Mucosa of descending colon (tissue), 3 donors: ENCODE measurements at regions not wholly inside any gene's neighbourhood (a gene's known extent, or its start where the extent isn't known, plus 50 kb on each side); places are given as distances from the start of the nearest gene placed in this dataset.

Experiments used
- ATAC-seq: fragments of 200-7000 bp; cut with Tn5 transposase; one replicate; pipeline ENCODE4 v1.9.1; 2020; ENCODE audit warnings: mild to moderate bottlenecking, moderate library complexity
- DNase-seq, 3 donors: peaks; one replicate each; pipeline ENCODE4 v3.0.0-alpha.2; 2020
- H3K36me3 ChIP-seq: fragments of 200-600 bp; one replicate; pipeline ENCODE4 v1.8.0; 2021; ENCODE audit warnings: low read depth, mild to moderate bottlenecking
- H3K4me1 ChIP-seq: fragments of 200-600 bp; one replicate; pipeline ENCODE4 v1.8.0; 2021; ENCODE audit warnings: low read depth, mild to moderate bottlenecking
- H3K4me3 ChIP-seq: fragments of 200-600 bp; one replicate; pipeline ENCODE4 v1.8.0; 2021; ENCODE audit warnings: mild to moderate bottlenecking
- H3K9me3 ChIP-seq: fragments of 200-600 bp; one replicate; pipeline ENCODE4 v1.8.0; 2021; ENCODE audit warnings: mild to moderate bottlenecking
- CTCF ChIP-seq: fragments of 200-600 bp; IDR thresholded peaks from one replicate; pipeline ENCODE4 v1.8.0; 2022; ENCODE audit warnings: antibody characterized with exemption, mild to moderate bottlenecking
- intact Hi-C, 2 donors: fragments of 100-400 bp; cut with DNase I in 1 of 2; cut with micrococcal nuclease in 1 of 2; formaldehyde crosslinking; loops; one replicate each; pipeline versions ENCODE4 v1.11.0 to v1.11.1; 2022; cut with DNase I, micrococcal nuclease
- donor health status: DM: no; HTN: no; CAD: no; lungs with moderate emphysema.
- donor health status: DM: no; HTN: no; CAD: no.
- donor health status: DM: no; HTN: yes; CAD: no.

DNA sequence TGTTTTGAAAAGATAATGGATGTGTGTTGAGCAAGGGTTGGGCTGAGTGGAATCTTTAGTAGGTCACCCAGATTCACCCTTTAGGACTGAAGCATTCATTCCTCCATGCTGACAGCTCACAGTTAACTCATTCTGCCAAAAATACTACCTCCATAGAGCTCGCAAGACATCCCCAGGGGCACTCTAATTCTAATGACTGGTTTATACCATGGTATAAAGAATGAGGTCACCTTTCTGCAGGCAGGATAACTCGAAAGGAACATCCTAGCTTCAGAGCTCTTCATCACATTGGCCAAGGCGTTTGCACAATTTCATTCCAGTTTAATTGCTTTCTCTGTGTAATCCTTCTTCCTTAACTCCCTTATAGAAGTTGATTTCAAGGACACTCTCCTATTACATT lies 1257.2 kb upstream of the EYS start:
- no peak for DNase-seq
- H3K4me3 ChIP-seq = no peak overlapping the region
- no peaks in the 10 kb centered on the region for H3K36me3 ChIP-seq
- peaks cover 11% of the 10 kb centered on the region for H3K9me3 ChIP-seq
- H3K4me1 ChIP-seq = no peaks in the 10 kb centered on the region
- intact Hi-C loops = no loop called here
- ATAC-seq = no peak
- no peak for TF ChIP-seq CTCF

DNA sequence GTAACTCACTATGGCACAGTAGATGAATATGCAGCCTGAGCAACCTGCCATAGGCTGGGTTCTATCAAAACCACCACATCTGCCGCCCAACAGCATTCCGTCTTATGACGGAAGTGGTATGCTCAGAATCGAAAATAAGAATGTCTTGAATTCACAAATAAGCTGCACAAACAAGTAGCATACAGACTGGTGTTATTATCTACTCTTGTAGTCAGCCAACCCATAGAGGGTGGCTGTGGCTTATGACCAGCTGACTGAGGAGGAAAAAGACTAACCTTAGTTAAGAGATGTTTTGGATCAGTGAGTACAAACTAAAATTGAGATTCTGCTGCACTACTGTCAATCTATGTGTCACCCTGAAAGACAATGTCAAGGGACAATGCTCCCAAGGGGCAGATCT lies 1255.1 kb upstream of the EYS start:
- no peak for TF ChIP-seq CTCF
- Histone ChIP-seq H3K4me1 (no peaks in the 10 kb centered on the region), H3K9me3 (peaks cover 10% of the 10 kb centered on the region), H3K4me3 (no peak overlapping the region), H3K36me3 (no peaks in the 10 kb centered on the region)
- intact Hi-C loops = no loop called here
- ATAC-seq = no peak
- no peak for DNase-seq

GRCh38 chr6:66961191-66961590 lies 1254.2 kb upstream of the EYS start:
- no peak for DNase-seq
- intact Hi-C loops = no loop called here

DNA sequence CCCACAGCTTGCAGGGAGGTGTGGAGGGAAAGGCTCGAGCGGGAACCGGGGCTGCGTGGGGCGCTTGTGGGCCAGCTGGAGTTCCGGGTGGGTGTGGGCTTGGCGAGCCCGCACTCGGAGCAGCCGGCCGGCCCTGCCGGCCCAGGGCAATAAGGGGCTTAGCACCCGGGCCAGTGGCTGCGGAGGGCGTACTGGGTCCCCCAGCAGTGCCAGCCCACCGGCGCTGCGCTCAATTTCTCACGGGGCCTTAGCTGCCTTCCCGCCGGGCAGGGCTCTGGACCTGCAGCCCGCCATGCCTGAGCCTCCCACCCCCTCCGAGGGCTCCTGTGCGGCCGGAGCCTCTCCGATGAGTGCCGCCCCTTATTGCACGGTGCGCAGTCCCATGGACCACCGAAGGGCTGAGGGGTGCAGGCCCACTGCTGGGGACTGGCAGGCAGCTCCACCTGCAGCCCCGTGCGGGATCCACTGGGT lies 1242.2 kb upstream of the EYS start:
- H3K9me3 ChIP-seq = peaks cover 12% of the 10 kb centered on the region
- DNase-seq (no peak), ATAC-seq (no peak)
- no peaks in the 10 kb centered on the region for H3K36me3 ChIP-seq
- no peak for TF ChIP-seq CTCF
- intact Hi-C loops = no loop called here
- no peak overlapping the region for H3K4me3 ChIP-seq
- H3K4me1 ChIP-seq = no peaks in the 10 kb centered on the region

More at GRCh38 chr6:66961191-66961590, 1254.2 kb upstream of the EYS start:
- TF ChIP-seq CTCF = no peak
- no peaks in the 10 kb centered on the region for H3K4me1 ChIP-seq
- H3K4me3 ChIP-seq = no peak overlapping the region
- H3K9me3 ChIP-seq = peaks cover 10% of the 10 kb centered on the region
- ATAC-seq = no peak
- H3K36me3 ChIP-seq = no peaks in the 10 kb centered on the region

DNA sequence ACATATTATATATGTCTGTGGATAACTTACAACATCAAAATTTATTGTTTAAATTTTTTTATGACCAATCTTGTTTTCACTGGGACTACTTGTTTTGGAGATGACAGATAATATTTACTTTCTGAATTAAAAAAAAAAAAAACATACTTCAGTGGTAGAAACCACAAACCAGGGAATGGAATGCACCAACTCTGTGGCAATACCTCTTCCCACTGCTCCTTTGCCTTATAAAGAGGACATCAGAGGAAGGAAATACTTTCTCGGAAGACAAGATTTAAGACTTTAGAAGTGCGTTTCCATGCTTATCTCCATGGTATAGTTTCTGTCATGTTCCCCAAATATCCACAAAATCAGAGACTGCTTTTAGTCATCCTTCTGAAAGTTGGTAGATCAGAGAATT lies 1241.1 kb upstream of the EYS start:
- Histone ChIP-seq H3K4me1 (no peaks in the 10 kb centered on the region), H3K36me3 (no peaks in the 10 kb centered on the region), H3K9me3 (peaks cover 12% of the 10 kb centered on the region), H3K4me3 (no peak overlapping the region)
- intact Hi-C loops = no loop called here
- ATAC-seq (no peak), DNase-seq (no peak)
- TF ChIP-seq CTCF = no peak

DNA sequence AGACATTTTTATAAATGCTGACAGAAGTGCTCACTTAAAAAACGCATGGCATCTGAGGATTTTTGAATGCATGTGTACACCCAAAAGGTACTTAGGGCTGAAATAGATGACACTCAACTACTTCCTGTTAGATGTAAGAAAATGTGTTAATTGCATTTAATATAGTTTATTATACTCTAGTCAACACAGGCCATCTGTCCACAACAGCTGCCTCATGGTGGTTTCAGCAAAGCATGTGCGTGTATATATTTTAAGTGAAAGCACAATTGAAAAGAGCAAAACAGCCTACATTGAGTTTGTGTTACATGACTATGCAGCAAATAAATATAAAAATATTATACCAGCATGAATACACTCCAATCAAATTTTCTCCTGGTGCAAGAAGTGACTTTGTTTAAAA lies 1233.0 kb upstream of the EYS start:
- no peaks in the 10 kb centered on the region for H3K4me1 ChIP-seq
- no peak overlapping the region for H3K4me3 ChIP-seq
- no peak for DNase-seq
- no peaks in the 10 kb centered on the region for H3K36me3 ChIP-seq
- peaks cover 33% of the 10 kb centered on the region for H3K9me3 ChIP-seq
- intact Hi-C loops = no loop called here
- ATAC-seq = no peak
- no peak for TF ChIP-seq CTCF
